GM23338 (cell line): ENCODE measurements at regions not wholly inside any gene's neighbourhood (a gene's known extent, or its start where the extent isn't known, plus 50 kb on each side); places are given as distances from the start of the nearest gene placed in this dataset.

ENCODE experiments used
- ATAC-seq: fragments of 200-7000 bp; cut with Tn5 transposase; 3 replicates; pipeline ENCODE4 v1.9.1; 2020
- DNase-seq: peaks from one replicate; pipeline ENCODE4 v3.0.0-alpha.2; 2015; ENCODE audit warnings: low spot score
- H2AFZ ChIP-seq: fragments of 200-600 bp; sonication (generic); 2 replicates; pipeline ENCODE4 v1.8.0; 2016; ENCODE audit warnings: antibody characterized with exemption, mild to moderate bottlenecking, moderate library complexity
- H3F3A ChIP-seq: fragments of 200-600 bp; sonication (generic); replicated peaks from 2 replicates; pipeline ENCODE4 v1.8.0; 2017; ENCODE audit warnings: antibody characterized with exemption, mixed run types, low read depth
- H3K27ac ChIP-seq: fragments of 200-600 bp; sonication (generic); 2 replicates; pipeline ENCODE4 v1.6.1; 2016; ENCODE audit warnings: low read depth
- H3K27me3 ChIP-seq: fragments of 200-600 bp; sonication (generic); 2 replicates; pipeline ENCODE4 v1.8.0; 2016; ENCODE audit warnings: mild to moderate bottlenecking, mixed run types, moderate library complexity; ENCODE audit not compliant: insufficient read depth
- H3K36me3 ChIP-seq: fragments of 200-600 bp; sonication (generic); 2 replicates; pipeline ENCODE4 v1.8.0; 2016; ENCODE audit warnings: mild to moderate bottlenecking; ENCODE audit not compliant: insufficient read depth
- H3K4me1 ChIP-seq: fragments of 200-600 bp; sonication (generic); 2 replicates; pipeline ENCODE4 v1.8.0; 2016; ENCODE audit warnings: mild to moderate bottlenecking, moderate library complexity; ENCODE audit not compliant: insufficient read depth
- H3K4me2 ChIP-seq: fragments of 200-600 bp; sonication (generic); 2 replicates; pipeline ENCODE4 v1.7.1; 2017; ENCODE audit warnings: mixed run types
- H3K4me3 ChIP-seq: fragments of 200-600 bp; sonication (generic); 2 replicates; pipeline ENCODE4 v1.6.1; 2016; ENCODE audit warnings: mixed run types
- H3K79me2 ChIP-seq: fragments of 200-600 bp; sonication (generic); replicated peaks from 2 replicates; pipeline ENCODE4 v1.8.0; 2017; ENCODE audit warnings: mild to moderate bottlenecking; ENCODE audit not compliant: insufficient read depth
- H3K9me2 ChIP-seq: fragments of 200-600 bp; sonication (generic); 2 replicates; pipeline ENCODE4 v1.8.0; 2017; ENCODE audit not compliant: insufficient read depth
- H4K20me1 ChIP-seq: fragments of 200-600 bp; sonication (generic); replicated peaks from 2 replicates; pipeline ENCODE4 v1.8.0; 2017; ENCODE audit warnings: mild to moderate bottlenecking; ENCODE audit not compliant: insufficient read depth
- H3K27ac Mint-ChIP-seq: 2 replicates; pipeline ENCODE4 v1.8.0; 2020; ENCODE audit warnings: inconsistent platforms, mild to moderate bottlenecking, moderate library complexity, mixed read lengths
- H3K27me3 Mint-ChIP-seq: 3 replicates; pipeline ENCODE4 v1.8.0; 2022; ENCODE audit warnings: low read depth, mild to moderate bottlenecking, moderate library complexity, mixed read lengths, inconsistent platforms; ENCODE audit not compliant: insufficient read depth, poor library complexity
- H3K36me3 Mint-ChIP-seq: 3 replicates; pipeline ENCODE4 v1.8.0; 2021; ENCODE audit warnings: low read depth, mild to moderate bottlenecking, inconsistent platforms, moderate library complexity, mixed read lengths
- H3K4me1 Mint-ChIP-seq: 3 replicates; pipeline ENCODE4 v1.8.0; 2020; ENCODE audit warnings: mild to moderate bottlenecking, inconsistent platforms, mixed read lengths
- H3K4me3 Mint-ChIP-seq: 3 replicates; pipeline ENCODE4 v1.8.0; 2021; ENCODE audit warnings: moderate library complexity, mild to moderate bottlenecking, inconsistent platforms, mixed read lengths
- H3K9me3 Mint-ChIP-seq: 3 replicates; pipeline ENCODE4 v1.8.0; 2020; ENCODE audit warnings: moderate library complexity, mild to moderate bottlenecking, inconsistent platforms, mixed read lengths
- ETS1 ChIP-seq: IDR thresholded peaks from 2 replicates; pipeline ENCODE4 v1.6.1; 2016; ENCODE audit warnings: antibody characterized with exemption
- EZH2 ChIP-seq: fragments of 200-600 bp; sonication (generic); IDR thresholded peaks from one replicate; pipeline ENCODE4 v1.8.0; 2017; ENCODE audit warnings: antibody characterized with exemption, mild to moderate bottlenecking, low read depth; ENCODE audit not compliant: unreplicated experiment
- EZH2phosphoT487 ChIP-seq: fragments of 200-600 bp; sonication (generic); IDR thresholded peaks from one replicate; pipeline ENCODE4 v1.8.1; 2018; ENCODE audit warnings: antibody characterized with exemption; ENCODE audit not compliant: unreplicated experiment
- JUNB ChIP-seq: IDR thresholded peaks from one replicate; pipeline ENCODE4 v1.6.1; 2016; ENCODE audit warnings: antibody characterized with exemption; ENCODE audit not compliant: unreplicated experiment
- NANOG ChIP-seq: IDR thresholded peaks from 2 replicates; pipeline ENCODE4 v1.6.1; 2016; ENCODE audit warnings: antibody characterized with exemption, borderline replicate concordance
- STAT1 ChIP-seq: IDR thresholded peaks from one replicate; pipeline ENCODE4 v1.6.1; 2016; ENCODE audit warnings: antibody characterized with exemption; ENCODE audit not compliant: unreplicated experiment
- ZNF462 ChIP-seq: fragments of 250-450 bp; sonication (Bioruptor Pico); IDR thresholded peaks from 2 replicates; pipeline ENCODE4 v1.5.0; 2020; ENCODE audit warnings: mild to moderate bottlenecking, moderate library complexity
- TF ChIP-seq, protein P1 (sequence below): IDR thresholded peaks from one replicate; pipeline ENCODE4 v1.6.1; 2018; ENCODE audit warnings: antibody characterized with exemption; ENCODE audit not compliant: unreplicated experiment

GRCh38 chr2:173571887-173572680, 217.4 kb downstream of the CDCA7 start:
- DNase-seq (no peak), ATAC-seq (no peak)
- Histone ChIP-seq H3K36me3 (no peaks in the 10 kb centered on the region), H3K4me2 (peak overlapping the region; percentile 59), H2AFZ (0 out of 2 replicates have a peak overlapping the region, but pooled peaks have one; percentile 0), H3K4me1 (peaks cover 21% of the 10 kb centered on the region), H3K4me3 (no peak overlapping the region; the same call in 1 of the 2 replicates), H3K27ac (peak overlapping the region; percentile 47; the same call in 1 of the 2 replicates), H3F3A (no peaks in the 10 kb centered on the region), H3K79me2 (peaks cover 11% of the 10 kb centered on the region; the same call in 1 of the 2 replicates), H3K9me2 (peaks cover 9% of the 10 kb centered on the region; the same call in 1 of the 2 replicates), H3K27me3 (no peaks in the 10 kb centered on the region), H4K20me1 (no peaks in the 10 kb centered on the region)
- Mint-ChIP-seq H3K27me3 (no peaks in the 10 kb centered on the region), H3K9me3 (peaks cover 16% of the 10 kb centered on the region; the same call in 2 of the 3 replicates), H3K36me3 (peaks cover 9% of the 10 kb centered on the region; the same call in 2 of the 3 replicates), H3K27ac (peak overlapping the region; percentile 90), H3K4me1 (peaks cover 23% of the 10 kb centered on the region), H3K4me3 (no peak overlapping the region; the same call in 2 of the 3 replicates)
- TF ChIP-seq EZH2phosphoT487 (no peak), STAT1 (no peak), EZH2 (no peak), ZNF462 (no peak), ETS1 (no peak), NANOG (no peak), JUNB (no peak)
- TF ChIP-seq, protein P1, sequence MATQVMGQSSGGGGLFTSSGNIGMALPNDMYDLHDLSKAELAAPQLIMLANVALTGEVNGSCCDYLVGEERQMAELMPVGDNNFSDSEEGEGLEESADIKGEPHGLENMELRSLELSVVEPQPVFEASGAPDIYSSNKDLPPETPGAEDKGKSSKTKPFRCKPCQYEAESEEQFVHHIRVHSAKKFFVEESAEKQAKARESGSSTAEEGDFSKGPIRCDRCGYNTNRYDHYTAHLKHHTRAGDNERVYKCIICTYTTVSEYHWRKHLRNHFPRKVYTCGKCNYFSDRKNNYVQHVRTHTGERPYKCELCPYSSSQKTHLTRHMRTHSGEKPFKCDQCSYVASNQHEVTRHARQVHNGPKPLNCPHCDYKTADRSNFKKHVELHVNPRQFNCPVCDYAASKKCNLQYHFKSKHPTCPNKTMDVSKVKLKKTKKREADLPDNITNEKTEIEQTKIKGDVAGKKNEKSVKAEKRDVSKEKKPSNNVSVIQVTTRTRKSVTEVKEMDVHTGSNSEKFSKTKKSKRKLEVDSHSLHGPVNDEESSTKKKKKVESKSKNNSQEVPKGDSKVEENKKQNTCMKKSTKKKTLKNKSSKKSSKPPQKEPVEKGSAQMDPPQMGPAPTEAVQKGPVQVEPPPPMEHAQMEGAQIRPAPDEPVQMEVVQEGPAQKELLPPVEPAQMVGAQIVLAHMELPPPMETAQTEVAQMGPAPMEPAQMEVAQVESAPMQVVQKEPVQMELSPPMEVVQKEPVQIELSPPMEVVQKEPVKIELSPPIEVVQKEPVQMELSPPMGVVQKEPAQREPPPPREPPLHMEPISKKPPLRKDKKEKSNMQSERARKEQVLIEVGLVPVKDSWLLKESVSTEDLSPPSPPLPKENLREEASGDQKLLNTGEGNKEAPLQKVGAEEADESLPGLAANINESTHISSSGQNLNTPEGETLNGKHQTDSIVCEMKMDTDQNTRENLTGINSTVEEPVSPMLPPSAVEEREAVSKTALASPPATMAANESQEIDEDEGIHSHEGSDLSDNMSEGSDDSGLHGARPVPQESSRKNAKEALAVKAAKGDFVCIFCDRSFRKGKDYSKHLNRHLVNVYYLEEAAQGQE = no peak
